Astrocyte of the spinal cord (primary cell): ENCODE measurements at regions not wholly inside any gene's neighbourhood (a gene's known extent, or its start where the extent isn't known, plus 50 kb on each side); places are given as distances from the start of the nearest gene placed in this dataset.
"Not testable (repeated sequence)": the region's sequence is repeated elsewhere in the genome, so short reads cannot be mapped to it uniquely, and the experiment has no call there.

Experiments
- DNase-seq: peaks from one replicate; pipeline ENCODE4 v3.0.0; 2011; ENCODE audit warnings: low read depth, low spot score
- H3K4me3 ChIP-seq: 2 replicates; pipeline ENCODE4 v1.5.1; 2011; ENCODE audit warnings: low read depth, mild to moderate bottlenecking, low read length, moderate library complexity
- in situ Hi-C: cut with HindIII; loops from 2 replicates; pipeline ENCODE4 v1.10.0; 2017; ENCODE audit warnings: low sequenced_read_pairs
- TF ChIP-seq, protein P1 (sequence below): IDR thresholded peaks from 2 replicates; pipeline ENCODE4 v1.5.1; 2012; ENCODE audit warnings: low read depth, mild to moderate bottlenecking, low read length, inconsistent platforms

GRCh38 chr5:118295045-118295444 lies 693.3 kb downstream of the DTWD2 start:
- in situ Hi-C loops = no loop called here
- H3K4me3 ChIP-seq = no peak overlapping the region
- TF ChIP-seq, protein P1, sequence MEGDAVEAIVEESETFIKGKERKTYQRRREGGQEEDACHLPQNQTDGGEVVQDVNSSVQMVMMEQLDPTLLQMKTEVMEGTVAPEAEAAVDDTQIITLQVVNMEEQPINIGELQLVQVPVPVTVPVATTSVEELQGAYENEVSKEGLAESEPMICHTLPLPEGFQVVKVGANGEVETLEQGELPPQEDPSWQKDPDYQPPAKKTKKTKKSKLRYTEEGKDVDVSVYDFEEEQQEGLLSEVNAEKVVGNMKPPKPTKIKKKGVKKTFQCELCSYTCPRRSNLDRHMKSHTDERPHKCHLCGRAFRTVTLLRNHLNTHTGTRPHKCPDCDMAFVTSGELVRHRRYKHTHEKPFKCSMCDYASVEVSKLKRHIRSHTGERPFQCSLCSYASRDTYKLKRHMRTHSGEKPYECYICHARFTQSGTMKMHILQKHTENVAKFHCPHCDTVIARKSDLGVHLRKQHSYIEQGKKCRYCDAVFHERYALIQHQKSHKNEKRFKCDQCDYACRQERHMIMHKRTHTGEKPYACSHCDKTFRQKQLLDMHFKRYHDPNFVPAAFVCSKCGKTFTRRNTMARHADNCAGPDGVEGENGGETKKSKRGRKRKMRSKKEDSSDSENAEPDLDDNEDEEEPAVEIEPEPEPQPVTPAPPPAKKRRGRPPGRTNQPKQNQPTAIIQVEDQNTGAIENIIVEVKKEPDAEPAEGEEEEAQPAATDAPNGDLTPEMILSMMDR = no peak

GRCh38 chr5:118293378-118293777 lies 695.0 kb downstream of the DTWD2 start:
- TF ChIP-seq, protein P1 = no peak
- in situ Hi-C loops = no loop called here
- no peak overlapping the region for H3K4me3 ChIP-seq
- DNase-seq = no peak

More at GRCh38 chr5:118295045-118295444, 693.3 kb downstream of the DTWD2 start:
- DNase-seq = no peak

- H3K4me3 ChIP-seq = no peak overlapping the region
- DNase-seq = no peak
- TF ChIP-seq, protein P1 = no peak
- in situ Hi-C loops = no loop called here
Observed at GRCh38 chr5:118290204-118290603, 698.1 kb downstream of the DTWD2 start.

- in situ Hi-C loops, DNase-seq, H3K4me3 ChIP-seq: not testable (repeated sequence)
Observed at GRCh38 chr5:118284230-118284629, 704.1 kb downstream of the DTWD2 start.

DNA sequence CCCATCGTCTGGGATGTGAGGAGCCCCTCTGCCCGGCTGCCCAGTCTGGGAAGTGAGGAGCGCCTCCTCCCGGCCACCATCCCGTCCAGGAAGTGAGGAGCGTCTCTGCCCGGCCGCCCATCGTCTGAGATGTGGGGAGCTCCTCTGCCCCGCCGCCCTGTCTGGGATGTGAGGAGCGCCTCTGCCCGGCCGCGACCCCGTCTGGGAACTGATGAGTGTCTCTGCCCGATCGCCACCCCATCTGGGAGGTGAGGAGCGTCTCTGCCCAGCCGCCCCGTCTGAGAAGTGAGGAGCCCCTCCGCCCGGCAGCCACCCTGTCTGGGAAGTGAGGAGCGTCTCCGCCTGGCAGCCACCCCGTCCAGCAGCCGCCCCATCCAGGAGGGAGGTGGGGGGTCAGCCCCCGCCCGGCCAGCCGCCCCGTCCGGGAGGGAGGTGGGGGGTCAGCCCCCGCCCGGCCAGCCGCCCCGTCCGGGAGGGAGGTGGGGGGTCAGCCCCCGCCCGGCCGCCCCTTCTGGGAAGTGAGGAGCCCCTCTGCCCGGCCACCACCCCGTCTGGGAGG lies 705.8 kb downstream of the DTWD2 start:
- DNase-seq, in situ Hi-C loops, H3K4me3 ChIP-seq: not testable (repeated sequence)

DNA sequence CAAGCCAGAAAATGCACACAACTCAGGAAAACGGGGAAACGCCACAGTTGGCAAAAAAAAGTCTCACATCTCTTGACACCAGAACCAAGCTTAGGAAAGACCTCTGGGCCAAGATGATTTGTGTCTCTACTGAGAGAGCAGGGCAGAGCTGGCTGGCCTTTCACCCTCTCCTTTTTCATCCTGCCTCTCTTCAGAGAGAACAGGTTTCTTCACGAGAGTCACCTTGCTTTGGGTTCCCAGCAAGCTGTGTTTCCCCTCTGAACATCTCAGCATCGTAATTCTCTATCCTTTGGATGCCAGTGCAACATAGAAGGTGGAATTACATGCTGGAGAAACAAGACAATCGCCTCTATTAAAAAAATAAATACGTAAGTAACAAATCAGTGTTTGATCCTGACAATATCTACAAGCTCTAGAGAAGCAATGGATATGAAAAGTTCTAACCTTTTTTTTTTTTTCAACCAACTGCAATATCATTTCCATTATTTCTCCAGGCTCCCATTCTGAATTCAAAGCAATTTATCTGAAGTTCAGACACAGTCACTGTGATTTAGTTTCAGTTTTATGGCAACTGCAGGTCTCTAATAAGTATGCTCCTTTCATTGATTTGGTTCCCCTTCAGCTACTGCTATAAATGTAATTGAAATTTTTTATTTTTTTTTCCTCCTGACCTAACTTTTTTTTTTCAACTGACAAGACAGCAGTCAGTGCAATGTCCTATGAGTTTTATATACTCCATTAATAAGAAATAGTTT lies 708.6 kb downstream of the DTWD2 start:
- in situ Hi-C loops = no loop called here
- TF ChIP-seq, protein P1 = no peak
- H3K4me3 ChIP-seq = no peak overlapping the region
- no peak for DNase-seq

- no peak for DNase-seq
- in situ Hi-C loops = no loop called here
- TF ChIP-seq, protein P1 = no peak
- H3K4me3 ChIP-seq = no peak overlapping the region
Observed at GRCh38 chr5:118270526-118270925, 717.8 kb downstream of the DTWD2 start.
